SK-N-SH treated with all-trans-retinoic acid at 6 μM for 48 hours (cell line): ENCODE measurements at regions not wholly inside any gene's neighbourhood (a gene's known extent, or its start where the extent isn't known, plus 50 kb on each side); places are given as distances from the start of the nearest gene placed in this dataset.

ENCODE experiments used
- ATAC-seq: fragments of 200-7000 bp; cut with Tn5 transposase; 3 replicates; pipeline ENCODE4 v1.9.1; 2020; ENCODE audit warnings: mild to moderate bottlenecking, moderate library complexity
- ARNTL ChIP-seq: fragments of 450-650 bp; formaldehyde crosslinking; IDR thresholded peaks from 2 replicates; pipeline ENCODE4 v1.5.0; 2020; ENCODE audit warnings: low read depth, mild to moderate bottlenecking, moderate library complexity, borderline replicate concordance
- BACH2 ChIP-seq: fragments of 250-450 bp; sonication (Bioruptor Pico); IDR thresholded peaks from 2 replicates; pipeline ENCODE4 v1.9.0; 2021; ENCODE audit warnings: mild to moderate bottlenecking, borderline replicate concordance
- CSDC2 ChIP-seq: fragments of 250-450 bp; sonication (Bioruptor Pico); IDR thresholded peaks from 2 replicates; pipeline ENCODE4 v1.5.0; 2020; ENCODE audit warnings: mild to moderate bottlenecking, moderate library complexity
- CSRNP3 ChIP-seq: fragments of 250-450 bp; sonication (Bioruptor Pico); IDR thresholded peaks from 2 replicates; pipeline ENCODE4 v1.5.1; 2021; ENCODE audit warnings: mild to moderate bottlenecking, moderate library complexity
- ESRRG ChIP-seq: fragments of 250-450 bp; sonication (Bioruptor Pico); IDR thresholded peaks from 2 replicates; pipeline ENCODE4 v1.6.1; 2021; ENCODE audit warnings: mild to moderate bottlenecking
- GLIS3 ChIP-seq: fragments of 250-450 bp; sonication (Bioruptor Pico); IDR thresholded peaks from 2 replicates; pipeline ENCODE4 v1.5.0; 2020; ENCODE audit warnings: mild to moderate bottlenecking, moderate library complexity
- ISL1 ChIP-seq: fragments of 250-450 bp; sonication (Bioruptor Pico); IDR thresholded peaks from 2 replicates; pipeline ENCODE4 v2.1.2; 2022; ENCODE audit warnings: mild to moderate bottlenecking, moderate library complexity
- OSR1 ChIP-seq: fragments of 250-450 bp; sonication (Bioruptor Pico); IDR thresholded peaks from 2 replicates; pipeline ENCODE4 v1.8.0; 2022; ENCODE audit warnings: moderate library complexity, mild to moderate bottlenecking, inconsistent platforms
- PATZ1 ChIP-seq: fragments of 250-450 bp; sonication (Bioruptor Pico); IDR thresholded peaks from 2 replicates; pipeline ENCODE4 v1.8.0; 2020; ENCODE audit warnings: mild to moderate bottlenecking, moderate library complexity, borderline replicate concordance
- POU6F1 ChIP-seq: fragments of 250-450 bp; sonication (Bioruptor Pico); IDR thresholded peaks from 2 replicates; pipeline ENCODE4 v1.8.0; 2021; ENCODE audit warnings: low read depth, mild to moderate bottlenecking, moderate library complexity, borderline replicate concordance
- PPARA ChIP-seq: fragments of 250-450 bp; sonication (Bioruptor Pico); IDR thresholded peaks from 2 replicates; pipeline ENCODE4 v1.5.0; 2020; ENCODE audit warnings: mild to moderate bottlenecking, borderline replicate concordance
- RARB ChIP-seq: fragments of 250-450 bp; sonication (Bioruptor Pico); IDR thresholded peaks from 2 replicates; pipeline ENCODE4 v1.8.0; 2021; ENCODE audit warnings: mild to moderate bottlenecking, moderate library complexity
- TCF4 ChIP-seq: fragments of 250-450 bp; sonication (Bioruptor Pico); IDR thresholded peaks from 2 replicates; pipeline ENCODE4 v1.8.0; 2021; ENCODE audit warnings: mild to moderate bottlenecking, moderate library complexity, borderline replicate concordance
- TOX ChIP-seq: fragments of 250-450 bp; sonication (Bioruptor Pico); IDR thresholded peaks from 2 replicates; pipeline ENCODE4 v1.8.0; 2021; ENCODE audit warnings: mild to moderate bottlenecking, moderate library complexity, borderline replicate concordance
- TSHZ2 ChIP-seq: fragments of 250-450 bp; sonication (Bioruptor Pico); IDR thresholded peaks from 2 replicates; pipeline ENCODE4 v1.5.0; 2020; ENCODE audit warnings: mild to moderate bottlenecking, moderate library complexity
- ZC3H10 ChIP-seq: fragments of 250-450 bp; sonication (Bioruptor Pico); IDR thresholded peaks from 2 replicates; pipeline ENCODE4 v1.5.1; 2021; ENCODE audit warnings: mild to moderate bottlenecking, moderate library complexity
- ZFP3 ChIP-seq: fragments of 250-450 bp; sonication (Bioruptor Pico); IDR thresholded peaks from 2 replicates; pipeline ENCODE4 v1.5.0; 2020; ENCODE audit warnings: mild to moderate bottlenecking, moderate library complexity
- ZNF565 ChIP-seq: fragments of 450-650 bp; formaldehyde crosslinking; conservative IDR thresholded peaks from 2 replicates; pipeline ENCODE4 v1.5.0; 2020; ENCODE audit warnings: low read depth, mild to moderate bottlenecking, moderate library complexity
- ZNF70 ChIP-seq: fragments of 450-650 bp; formaldehyde crosslinking; IDR thresholded peaks from 2 replicates; pipeline ENCODE4 v1.5.0; 2020; ENCODE audit warnings: mild to moderate bottlenecking, moderate library complexity
- ZNF8 ChIP-seq: fragments of 450-650 bp; formaldehyde crosslinking; IDR thresholded peaks from 2 replicates; pipeline ENCODE4 v1.5.0; 2020; ENCODE audit warnings: mild to moderate bottlenecking, moderate library complexity

GRCh38 chr13:77994166-77994565 lies 75.5 kb upstream of the EDNRB start:
- TF ChIP-seq OSR1 (CRISPR knock-in tag) = no peak
- TF ChIP-seq ZNF565 (CRISPR knock-in tag) = no peak
- TF ChIP-seq RARB (CRISPR knock-in tag) = no peak
- no peak for TF ChIP-seq TCF4 (CRISPR knock-in tag)
- no peak for TF ChIP-seq ZC3H10 (CRISPR knock-in tag)
- TF ChIP-seq BACH2 (CRISPR knock-in tag) = no peak
- TF ChIP-seq ESRRG (CRISPR knock-in tag) = no peak
- no peak for TF ChIP-seq TSHZ2
- TF ChIP-seq ZNF70 (CRISPR knock-in tag) = no peak
- TF ChIP-seq ZNF8 = no peak
- TF ChIP-seq CSRNP3 = no peak
- TF ChIP-seq TOX (CRISPR knock-in tag) = no peak
- TF ChIP-seq ARNTL (CRISPR knock-in tag) = no peak

GRCh38 chr13:77991003-77991402 lies 72.4 kb upstream of the EDNRB start:
- ATAC-seq = no peak
- no peak for TF ChIP-seq ZC3H10 (CRISPR knock-in tag)
- no peak for TF ChIP-seq CSDC2
- TF ChIP-seq, all 23 proteins: peak for 0

More at GRCh38 chr13:77994166-77994565, 75.5 kb upstream of the EDNRB start:
- ATAC-seq = no peak

GRCh38 chr13:77989281-77989680 lies 70.7 kb upstream of the EDNRB start:
- no peak for TF ChIP-seq ZNF565 (CRISPR knock-in tag)
- TF ChIP-seq ISL1 = no peak
- TF ChIP-seq ZNF8 = no peak
- TF ChIP-seq ZC3H10 (CRISPR knock-in tag) = no peak
- no peak for TF ChIP-seq PATZ1 (CRISPR knock-in tag)
- no peak for TF ChIP-seq TCF4 (CRISPR knock-in tag)
- ATAC-seq = no peak

- TF ChIP-seq ZNF8 = no peak
- TF ChIP-seq RARB (CRISPR knock-in tag) = no peak
- ATAC-seq = no peak
These were observed 69.7 kb upstream of the EDNRB start for GRCh38 chr13:77988355-77988754.

- no peak for ATAC-seq
- TF ChIP-seq ESRRG (CRISPR knock-in tag) (no peak), TCF4 (CRISPR knock-in tag) (no peak), GLIS3 (CRISPR knock-in tag) (no peak), PPARA (no peak), RARB (CRISPR knock-in tag) (no peak), PATZ1 (CRISPR knock-in tag) (no peak), ZFP3 (CRISPR knock-in tag) (no peak), POU6F1 (CRISPR knock-in tag) (no peak), TSHZ2 (no peak)
- TF ChIP-seq, all 23 proteins: peak for 0
These were observed 68.1 kb upstream of the EDNRB start for GRCh38 chr13:77986713-77987112.
